ENCODE measurements at regions not wholly inside any gene's neighbourhood (a gene's known extent, or its start where the extent isn't known, plus 50 kb on each side); places are given as distances from the start of the nearest gene placed in this dataset.

DNA sequence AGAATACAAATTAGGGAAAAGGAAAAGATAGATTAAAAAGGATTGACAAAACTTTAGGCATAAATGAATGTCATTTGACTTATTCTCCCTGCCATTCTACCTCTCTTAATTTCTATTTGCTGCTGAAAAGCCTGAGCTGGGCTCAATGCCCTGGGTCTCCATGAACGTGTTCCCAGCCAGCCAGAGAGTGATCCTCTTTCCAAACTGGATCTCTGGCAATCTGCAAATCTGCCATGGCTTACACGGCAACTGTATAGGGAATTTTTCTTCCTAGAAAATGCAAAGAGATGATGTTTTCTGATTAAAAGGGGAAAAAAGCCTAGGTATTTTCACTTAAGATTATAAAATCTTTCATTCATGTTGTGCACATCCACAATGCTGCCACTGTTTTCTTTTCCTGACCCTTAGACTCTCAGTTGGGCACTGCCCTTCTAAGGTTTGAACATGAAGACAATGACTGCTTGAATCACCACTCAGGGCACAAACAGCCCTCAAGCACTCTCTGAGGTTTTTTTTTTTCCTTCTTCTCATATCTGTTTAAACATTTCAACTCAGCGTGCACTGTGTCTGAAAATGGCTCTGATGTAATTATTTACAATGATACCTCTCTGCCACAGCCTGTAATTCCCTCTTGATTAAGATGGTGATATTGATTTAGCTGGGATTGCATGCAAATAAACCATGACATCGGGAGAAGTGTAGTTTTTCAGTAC, 60.3 kb downstream of the DACT1 start:
- TF ChIP-seq Cebpa-rat (IDR thresholded peaks at IDR 0.05): no peak
- Histone ChIP-seq H3K4me2 (no peak overlapping the region), H3K4me3 (no peak overlapping the region), H3K9me3 (replicated peaks in 1 of 11) (peaks cover 0 to 12% (median 6%) of the 10 kb centered on the region in 11 experiments; a peak in 5 of 22 replicates), H3K9ac (no peak overlapping the region), H3K36me3 (no peaks in the 10 kb centered on the region), H3K27ac (no peak overlapping the region), H3K27me3 (no peaks in the 10 kb centered on the region), H3K4me1 (peaks cover 0 to 6% (median 0%) of the 10 kb centered on the region in 10 experiments; a peak in 1 of 20 replicates), H4K20me1 (no peaks in the 10 kb centered on the region)

DNA sequence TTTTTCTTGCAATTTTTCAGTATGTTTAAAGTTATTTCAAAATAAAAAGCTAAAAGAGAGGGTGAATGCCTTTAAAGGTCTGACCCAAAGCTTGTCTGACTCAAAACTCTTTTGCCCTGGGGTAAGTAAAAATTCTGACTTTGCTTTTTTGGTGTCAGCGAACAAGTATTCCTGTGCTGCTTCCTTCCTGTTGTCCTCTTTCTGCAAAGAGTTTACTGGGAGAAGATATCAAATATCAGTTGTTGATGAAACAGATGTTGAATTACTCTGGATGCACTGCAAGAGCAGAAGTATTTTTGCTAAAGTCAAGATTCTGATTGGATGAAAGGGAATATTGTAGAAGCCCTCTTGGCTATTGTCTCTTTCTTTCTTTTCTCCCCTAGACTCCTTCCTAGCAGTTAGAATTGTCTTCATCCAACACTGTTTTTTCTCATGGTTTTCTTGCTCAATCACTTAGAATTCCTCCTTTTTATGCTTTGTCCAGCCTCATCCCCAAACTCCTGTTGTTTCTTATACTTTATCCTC, 62.0 kb downstream of the DACT1 start:
- H3K4me2 ChIP-seq: no peak overlapping the region
- no peak overlapping the region for H3K9ac ChIP-seq
- H3K27ac ChIP-seq: no peak overlapping the region
- peaks cover 0 to 12% (median 6%) of the 10 kb centered on the region in 11 experiments; a peak in 5 of 22 replicates for H3K9me3 ChIP-seq (replicated peaks in 1 of 11)
- H3K4me1 ChIP-seq: peaks cover 0 to 6% (median 0%) of the 10 kb centered on the region in 10 experiments; a peak in 1 of 20 replicates
- H4K20me1 ChIP-seq: no peaks in the 10 kb centered on the region
- no peaks in the 10 kb centered on the region for H3K27me3 ChIP-seq
- no peaks in the 10 kb centered on the region for H3K36me3 ChIP-seq
- no peak overlapping the region for H3K4me3 ChIP-seq
- no peak for TF ChIP-seq Cebpa-rat (IDR thresholded peaks at IDR 0.05)

DNA sequence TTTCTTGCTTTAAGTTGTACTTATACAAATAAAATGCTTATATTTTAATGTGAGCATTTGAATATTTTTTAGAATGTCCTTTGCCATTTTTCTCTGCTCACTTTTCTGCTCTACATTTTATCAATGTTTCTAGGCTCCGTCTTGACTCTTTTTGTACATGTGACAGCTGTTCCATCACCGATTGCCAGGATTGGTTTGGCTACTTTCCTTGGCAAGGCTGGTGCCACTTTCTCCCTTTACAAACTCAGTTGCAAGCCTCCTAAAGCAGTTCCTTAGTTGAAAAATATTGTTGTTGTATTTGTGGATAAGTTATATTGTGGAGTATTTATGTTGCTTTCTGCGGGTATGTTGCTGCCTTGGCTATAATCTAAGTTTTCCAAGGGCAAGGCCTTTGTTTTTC, 63.4 kb downstream of the DACT1 start:
- no peak for TF ChIP-seq Cebpa-rat (IDR thresholded peaks at IDR 0.05)
- Histone ChIP-seq H3K4me2 (no peak overlapping the region), H3K36me3 (no peaks in the 10 kb centered on the region), H3K9ac (no peak overlapping the region), H3K27me3 (no peaks in the 10 kb centered on the region), H4K20me1 (no peaks in the 10 kb centered on the region), H3K9me3 (replicated peaks in 1 of 11) (peaks cover 0 to 5% (median 0%) of the 10 kb centered on the region in 11 experiments; a peak in 2 of 22 replicates), H3K27ac (no peak overlapping the region), H3K4me1 (peaks cover 0 to 10% (median 0%) of the 10 kb centered on the region in 10 experiments; a peak in 5 of 20 replicates), H3K4me3 (no peak overlapping the region)

DNA sequence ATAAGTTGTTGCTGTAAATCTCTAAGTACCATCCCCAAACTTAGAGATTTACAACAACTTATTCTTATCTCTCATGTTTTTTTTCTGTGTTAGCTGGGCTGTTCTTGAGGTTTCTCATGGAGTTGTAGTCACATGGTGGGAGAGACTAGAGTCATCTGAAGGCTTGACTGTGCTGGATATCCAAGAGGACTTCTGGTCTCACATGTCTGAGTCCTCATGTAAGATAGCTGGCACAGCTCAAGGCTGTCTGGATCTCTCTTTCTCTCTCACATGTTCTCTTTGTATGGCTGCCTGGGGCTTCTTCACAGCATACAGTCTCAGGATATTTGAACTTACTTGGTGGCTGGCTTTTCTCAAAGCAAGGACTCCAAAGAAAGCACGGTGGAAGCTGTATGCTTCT, 63.8 kb downstream of the DACT1 start:
- H3K4me3 ChIP-seq: no peak overlapping the region
- no peaks in the 10 kb centered on the region for H4K20me1 ChIP-seq
- H3K9me3 ChIP-seq (replicated peaks in 1 of 11): 0 out of 22 replicates have a peak, but pooled peaks cover 0 to under 1% (median 0%) of the 10 kb centered on the region in 11 experiments
- H3K27ac ChIP-seq: no peak overlapping the region
- H3K4me1 ChIP-seq: peaks cover 0 to 10% (median 0%) of the 10 kb centered on the region in 10 experiments; a peak in 5 of 20 replicates
- H3K4me2 ChIP-seq: no peak overlapping the region
- no peaks in the 10 kb centered on the region for H3K36me3 ChIP-seq
- no peak overlapping the region for H3K9ac ChIP-seq
- TF ChIP-seq Cebpa-rat (IDR thresholded peaks at IDR 0.05): no peak
- no peaks in the 10 kb centered on the region for H3K27me3 ChIP-seq

DNA sequence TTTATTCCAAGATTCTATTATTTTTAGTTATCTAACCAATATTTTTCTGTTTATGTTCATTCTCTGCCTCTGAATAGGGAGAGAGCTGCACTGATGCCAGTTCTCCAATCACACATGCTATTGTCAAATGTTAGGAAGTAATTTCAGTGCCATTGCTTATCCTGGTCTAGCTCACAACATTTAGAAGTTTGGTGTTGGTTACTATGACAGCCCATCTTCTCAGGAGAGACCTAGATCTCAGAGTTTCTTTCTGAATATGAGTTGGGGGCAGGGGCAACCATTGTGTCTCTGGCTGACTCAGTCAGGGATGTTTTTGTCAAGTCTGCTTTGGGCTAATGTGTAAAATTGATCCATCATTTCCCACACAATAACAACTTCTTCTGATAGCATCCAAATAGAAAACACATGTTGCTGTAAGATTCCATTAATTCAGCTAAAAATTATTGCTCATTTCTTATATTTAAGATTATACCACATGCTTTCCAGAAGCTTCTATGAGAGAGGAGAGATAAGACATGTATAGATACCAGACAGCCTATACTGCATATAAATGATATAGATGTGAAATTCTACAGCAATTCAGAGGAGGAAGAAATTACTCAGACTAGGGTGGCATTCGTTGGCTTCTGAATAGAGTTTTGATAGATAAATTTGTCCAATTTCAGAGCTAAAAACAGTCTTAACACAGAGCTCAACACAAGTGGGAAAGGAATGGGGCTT, 64.8 kb downstream of the DACT1 start:
- Histone ChIP-seq H3K36me3 (no peaks in the 10 kb centered on the region), H3K4me1 (peaks cover 0 to 10% (median 0%) of the 10 kb centered on the region in 10 experiments; a peak in 5 of 20 replicates), H3K27ac (no peak overlapping the region), H3K9me3 (replicated peaks in 1 of 11) (no peaks in the 10 kb centered on the region), H3K9ac (no peak overlapping the region), H4K20me1 (no peaks in the 10 kb centered on the region), H3K4me3 (no peak overlapping the region), H3K4me2 (no peak overlapping the region), H3K27me3 (no peaks in the 10 kb centered on the region)
- no peak for TF ChIP-seq Cebpa-rat (IDR thresholded peaks at IDR 0.05)

DNA sequence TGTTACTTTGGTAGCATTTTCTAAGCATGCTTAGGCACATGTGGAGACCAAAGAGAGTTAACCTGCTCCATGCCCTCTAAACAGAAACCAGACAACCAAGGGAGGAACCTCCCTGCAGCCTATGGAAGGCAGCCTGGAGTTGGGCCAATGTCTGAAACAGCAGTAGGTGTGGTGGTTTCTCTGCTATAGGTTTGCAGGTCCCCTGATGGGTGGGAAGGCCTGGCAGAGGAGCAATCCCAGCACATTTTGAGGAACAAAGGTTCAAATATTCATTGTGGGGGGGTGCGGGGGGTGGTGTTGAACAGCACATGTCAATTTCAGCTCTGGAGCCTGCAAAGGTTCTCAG, 65.4 kb downstream of the DACT1 start:
- Histone ChIP-seq H3K4me2 (no peak overlapping the region), H3K4me1 (peaks cover 0 to 10% (median 0%) of the 10 kb centered on the region in 10 experiments; a peak in 5 of 20 replicates), H4K20me1 (no peaks in the 10 kb centered on the region), H3K9me3 (replicated peaks in 1 of 11) (no peaks in the 10 kb centered on the region), H3K4me3 (no peak overlapping the region), H3K27ac (no peak overlapping the region), H3K9ac (no peak overlapping the region), H3K27me3 (no peaks in the 10 kb centered on the region), H3K36me3 (no peaks in the 10 kb centered on the region)
- TF ChIP-seq Cebpa-rat (IDR thresholded peaks at IDR 0.05): no peak

DNA sequence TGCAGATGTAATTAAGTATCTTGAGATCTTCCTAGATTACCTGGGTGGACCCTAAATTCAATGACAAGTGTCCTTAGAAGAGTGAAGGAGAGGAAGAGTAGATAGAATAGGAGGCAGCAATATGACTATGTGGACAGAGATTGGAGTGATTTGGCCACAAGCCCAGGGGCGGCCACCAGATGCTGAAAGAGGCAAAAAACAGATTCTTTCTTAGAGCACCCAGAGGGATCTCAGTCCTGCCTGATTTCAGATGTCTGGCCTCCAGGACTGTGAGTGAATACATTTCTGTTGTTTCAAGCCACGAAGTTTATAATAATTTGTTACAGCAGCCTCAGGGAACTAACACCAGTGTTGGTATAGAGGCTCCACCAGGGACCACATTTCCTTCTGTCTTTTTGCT, 67.3 kb downstream of the DACT1 start:
- H3K36me3 ChIP-seq: no peaks in the 10 kb centered on the region
- H3K4me1 ChIP-seq: peaks cover 0 to 10% (median 0%) of the 10 kb centered on the region in 10 experiments; a peak in 4 of 20 replicates
- no peaks in the 10 kb centered on the region for H4K20me1 ChIP-seq
- no peak overlapping the region for H3K9ac ChIP-seq
- H3K27me3 ChIP-seq: no peaks in the 10 kb centered on the region
- no peak overlapping the region for H3K4me3 ChIP-seq
- peak overlapping the region in 3 of 11 experiments; percentile 14 to 31 (median 17); a peak in 2 of 22 replicates for H3K4me2 ChIP-seq
- H3K9me3 ChIP-seq (replicated peaks in 1 of 11): no peaks in the 10 kb centered on the region
- H3K27ac ChIP-seq: no peak overlapping the region
- TF ChIP-seq Cebpa-rat (IDR thresholded peaks at IDR 0.05): no peak

DNA sequence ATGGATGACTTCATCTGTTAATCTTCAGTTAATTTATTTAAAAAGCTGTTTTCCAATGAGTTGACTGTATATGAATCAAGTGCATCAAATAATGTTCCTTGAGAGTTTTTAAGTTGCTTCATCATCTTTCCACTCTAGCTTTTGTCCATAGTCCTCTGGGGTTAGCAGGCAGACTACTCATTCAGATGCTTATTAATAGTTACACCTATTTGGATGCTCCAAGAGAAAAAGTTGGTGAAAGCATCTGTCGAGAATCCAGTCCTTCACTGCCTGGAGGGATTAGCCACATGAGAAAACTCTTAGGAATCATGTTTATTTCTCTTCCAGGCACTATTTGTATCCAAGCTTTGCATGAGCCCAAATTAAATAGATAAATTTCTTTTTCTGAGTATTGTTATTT, 70.2 kb downstream of the DACT1 start:
- Histone ChIP-seq H3K4me2 (no peak overlapping the region), H3K9me3 (replicated peaks in 1 of 11) (no peaks in the 10 kb centered on the region), H4K20me1 (no peaks in the 10 kb centered on the region), H3K4me3 (no peak overlapping the region), H3K27ac (no peak overlapping the region), H3K27me3 (no peaks in the 10 kb centered on the region), H3K9ac (no peak overlapping the region), H3K4me1 (peaks cover 0 to 10% (median 0%) of the 10 kb centered on the region in 10 experiments; a peak in 4 of 20 replicates), H3K36me3 (no peaks in the 10 kb centered on the region)
- no peak for TF ChIP-seq Cebpa-rat (IDR thresholded peaks at IDR 0.05)

DNA sequence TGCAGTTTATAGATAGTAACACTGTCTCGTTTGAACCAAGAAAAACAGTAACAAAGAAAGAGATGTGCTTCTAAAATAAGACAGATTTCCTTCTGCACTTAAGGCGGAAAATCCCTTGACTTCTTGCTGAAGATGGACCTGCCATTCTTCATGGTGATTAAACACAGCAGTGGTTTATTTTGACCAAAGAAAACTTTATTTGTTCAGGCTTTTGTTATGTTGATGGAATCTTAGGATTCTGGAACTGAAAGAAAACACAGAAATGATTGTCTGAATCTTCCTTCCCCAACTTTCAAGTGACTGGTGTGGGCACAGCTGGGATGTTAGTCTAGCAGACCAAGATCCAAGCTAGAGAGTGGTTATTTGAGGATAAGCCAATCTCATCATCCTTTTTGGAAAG, 72.2 kb downstream of the DACT1 start:
- TF ChIP-seq Cebpa-rat (IDR thresholded peaks at IDR 0.05): no peak
- Histone ChIP-seq H4K20me1 (no peaks in the 10 kb centered on the region), H3K9ac (no peak overlapping the region), H3K36me3 (no peaks in the 10 kb centered on the region), H3K4me1 (peaks cover 0 to 10% (median under 1%) of the 10 kb centered on the region in 10 experiments; a peak in 9 of 20 replicates), H3K4me2 (no peak overlapping the region), H3K4me3 (no peak overlapping the region), H3K27me3 (no peaks in the 10 kb centered on the region), H3K9me3 (replicated peaks in 1 of 11) (no peaks in the 10 kb centered on the region), H3K27ac (no peak overlapping the region; a peak in 1 of 22 replicates)
